Neural progenitor cell (in vitro differentiated cells): ENCODE measurements at regions not wholly inside any gene's neighbourhood (a gene's known extent, or its start where the extent isn't known, plus 50 kb on each side); places are given as distances from the start of the nearest gene placed in this dataset.

ENCODE experiments used
- EZH2 ChIP-seq: fragments of 200-600 bp; sonication (generic); IDR thresholded peaks from 2 replicates; pipeline ENCODE4 v1.6.1; 2017; ENCODE audit warnings: antibody characterized with exemption, mild to moderate bottlenecking, moderate library complexity
- EZH2phosphoT487 ChIP-seq: fragments of 200-600 bp; sonication (generic); IDR thresholded peaks from 2 replicates; pipeline ENCODE4 v1.6.1; 2017; ENCODE audit warnings: antibody characterized with exemption
- TF ChIP-seq, protein P1 (sequence below): fragments of 200-600 bp; sonication (generic); IDR thresholded peaks from 2 replicates; pipeline ENCODE4 v1.5.1; 2017; ENCODE audit warnings: antibody characterized with exemption, mild to moderate bottlenecking

DNA sequence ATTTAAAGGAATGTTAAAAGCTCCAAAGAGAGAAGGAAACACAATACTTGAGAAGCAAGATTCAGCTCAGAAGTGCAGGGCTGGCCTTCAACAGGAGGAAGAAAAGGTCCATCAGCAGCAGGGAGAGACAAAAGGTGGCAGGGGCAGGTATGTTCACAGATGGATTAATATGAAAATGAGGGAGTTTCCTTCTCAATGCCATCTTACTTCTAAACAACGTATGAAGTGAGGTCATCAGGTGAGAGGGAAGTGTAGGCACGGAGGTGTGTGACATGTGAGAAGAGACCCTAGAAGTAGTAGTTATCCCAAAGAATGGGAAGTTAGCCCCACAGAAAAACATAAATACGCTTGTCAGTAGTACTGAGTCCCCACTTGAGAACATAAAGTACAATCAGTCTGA is 122.5 kb downstream of the CCER1 start:
- no peak for TF ChIP-seq EZH2
- no peak for TF ChIP-seq EZH2phosphoT487
- TF ChIP-seq, protein P1, sequence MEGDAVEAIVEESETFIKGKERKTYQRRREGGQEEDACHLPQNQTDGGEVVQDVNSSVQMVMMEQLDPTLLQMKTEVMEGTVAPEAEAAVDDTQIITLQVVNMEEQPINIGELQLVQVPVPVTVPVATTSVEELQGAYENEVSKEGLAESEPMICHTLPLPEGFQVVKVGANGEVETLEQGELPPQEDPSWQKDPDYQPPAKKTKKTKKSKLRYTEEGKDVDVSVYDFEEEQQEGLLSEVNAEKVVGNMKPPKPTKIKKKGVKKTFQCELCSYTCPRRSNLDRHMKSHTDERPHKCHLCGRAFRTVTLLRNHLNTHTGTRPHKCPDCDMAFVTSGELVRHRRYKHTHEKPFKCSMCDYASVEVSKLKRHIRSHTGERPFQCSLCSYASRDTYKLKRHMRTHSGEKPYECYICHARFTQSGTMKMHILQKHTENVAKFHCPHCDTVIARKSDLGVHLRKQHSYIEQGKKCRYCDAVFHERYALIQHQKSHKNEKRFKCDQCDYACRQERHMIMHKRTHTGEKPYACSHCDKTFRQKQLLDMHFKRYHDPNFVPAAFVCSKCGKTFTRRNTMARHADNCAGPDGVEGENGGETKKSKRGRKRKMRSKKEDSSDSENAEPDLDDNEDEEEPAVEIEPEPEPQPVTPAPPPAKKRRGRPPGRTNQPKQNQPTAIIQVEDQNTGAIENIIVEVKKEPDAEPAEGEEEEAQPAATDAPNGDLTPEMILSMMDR = no peak
